ENCODE measurements at regions not wholly inside any gene's neighbourhood (a gene's known extent, or its start where the extent isn't known, plus 50 kb on each side); places are given as distances from the start of the nearest gene placed in this dataset.

GRCh38 chr10:15943426-15943825 is 83.1 kb upstream of the MINDY3 start:
- no peaks in the 10 kb centered on the region for H4K20me1 ChIP-seq (ENCODE audit: insufficient read depth)
- H3K4me2 ChIP-seq (ENCODE audit: low read length), result no peak overlapping the region
- no peaks in the 10 kb centered on the region for H3K9me2 ChIP-seq (ENCODE audit: insufficient read depth, low read length)
- no peaks in the 10 kb centered on the region for H3K36me3 ChIP-seq (ENCODE audit: insufficient read depth, low read length)
- H3K27me3 ChIP-seq (ENCODE audit: insufficient read depth, low read depth, low read length), result no peaks in the 10 kb centered on the region
- TF ChIP-seq, protein P1, sequence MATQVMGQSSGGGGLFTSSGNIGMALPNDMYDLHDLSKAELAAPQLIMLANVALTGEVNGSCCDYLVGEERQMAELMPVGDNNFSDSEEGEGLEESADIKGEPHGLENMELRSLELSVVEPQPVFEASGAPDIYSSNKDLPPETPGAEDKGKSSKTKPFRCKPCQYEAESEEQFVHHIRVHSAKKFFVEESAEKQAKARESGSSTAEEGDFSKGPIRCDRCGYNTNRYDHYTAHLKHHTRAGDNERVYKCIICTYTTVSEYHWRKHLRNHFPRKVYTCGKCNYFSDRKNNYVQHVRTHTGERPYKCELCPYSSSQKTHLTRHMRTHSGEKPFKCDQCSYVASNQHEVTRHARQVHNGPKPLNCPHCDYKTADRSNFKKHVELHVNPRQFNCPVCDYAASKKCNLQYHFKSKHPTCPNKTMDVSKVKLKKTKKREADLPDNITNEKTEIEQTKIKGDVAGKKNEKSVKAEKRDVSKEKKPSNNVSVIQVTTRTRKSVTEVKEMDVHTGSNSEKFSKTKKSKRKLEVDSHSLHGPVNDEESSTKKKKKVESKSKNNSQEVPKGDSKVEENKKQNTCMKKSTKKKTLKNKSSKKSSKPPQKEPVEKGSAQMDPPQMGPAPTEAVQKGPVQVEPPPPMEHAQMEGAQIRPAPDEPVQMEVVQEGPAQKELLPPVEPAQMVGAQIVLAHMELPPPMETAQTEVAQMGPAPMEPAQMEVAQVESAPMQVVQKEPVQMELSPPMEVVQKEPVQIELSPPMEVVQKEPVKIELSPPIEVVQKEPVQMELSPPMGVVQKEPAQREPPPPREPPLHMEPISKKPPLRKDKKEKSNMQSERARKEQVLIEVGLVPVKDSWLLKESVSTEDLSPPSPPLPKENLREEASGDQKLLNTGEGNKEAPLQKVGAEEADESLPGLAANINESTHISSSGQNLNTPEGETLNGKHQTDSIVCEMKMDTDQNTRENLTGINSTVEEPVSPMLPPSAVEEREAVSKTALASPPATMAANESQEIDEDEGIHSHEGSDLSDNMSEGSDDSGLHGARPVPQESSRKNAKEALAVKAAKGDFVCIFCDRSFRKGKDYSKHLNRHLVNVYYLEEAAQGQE (IDR thresholded peaks at IDR 0.05; ENCODE audit: borderline replicate concordance), result no peak
- no peak for TF ChIP-seq MXI1 (conservative IDR thresholded peaks at IDR 0.05; ENCODE audit: poor library complexity, severe bottlenecking)
- no peak for TF ChIP-seq POLR2AphosphoS5 (IDR thresholded peaks at IDR 0.05)
- no peak for TF ChIP-seq TAF1 (IDR thresholded peaks at IDR 0.05; ENCODE audit: low read depth)
- TF ChIP-seq, protein P2, sequence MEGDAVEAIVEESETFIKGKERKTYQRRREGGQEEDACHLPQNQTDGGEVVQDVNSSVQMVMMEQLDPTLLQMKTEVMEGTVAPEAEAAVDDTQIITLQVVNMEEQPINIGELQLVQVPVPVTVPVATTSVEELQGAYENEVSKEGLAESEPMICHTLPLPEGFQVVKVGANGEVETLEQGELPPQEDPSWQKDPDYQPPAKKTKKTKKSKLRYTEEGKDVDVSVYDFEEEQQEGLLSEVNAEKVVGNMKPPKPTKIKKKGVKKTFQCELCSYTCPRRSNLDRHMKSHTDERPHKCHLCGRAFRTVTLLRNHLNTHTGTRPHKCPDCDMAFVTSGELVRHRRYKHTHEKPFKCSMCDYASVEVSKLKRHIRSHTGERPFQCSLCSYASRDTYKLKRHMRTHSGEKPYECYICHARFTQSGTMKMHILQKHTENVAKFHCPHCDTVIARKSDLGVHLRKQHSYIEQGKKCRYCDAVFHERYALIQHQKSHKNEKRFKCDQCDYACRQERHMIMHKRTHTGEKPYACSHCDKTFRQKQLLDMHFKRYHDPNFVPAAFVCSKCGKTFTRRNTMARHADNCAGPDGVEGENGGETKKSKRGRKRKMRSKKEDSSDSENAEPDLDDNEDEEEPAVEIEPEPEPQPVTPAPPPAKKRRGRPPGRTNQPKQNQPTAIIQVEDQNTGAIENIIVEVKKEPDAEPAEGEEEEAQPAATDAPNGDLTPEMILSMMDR (IDR thresholded peaks at IDR 0.05; ENCODE audit: poor library complexity, severe bottlenecking), result no peak
- TF ChIP-seq SMC3 (conservative IDR thresholded peaks at IDR 0.05; ENCODE audit: poor library complexity), result no peak
- no peak for TF ChIP-seq RAD21 (conservative IDR thresholded peaks at IDR 0.05)
- TF ChIP-seq EP300 (conservative IDR thresholded peaks at IDR 0.05; ENCODE audit: poor library complexity, severe bottlenecking), result no peak
- TF ChIP-seq EZH2 (IDR thresholded peaks at IDR 0.05; ENCODE audit: borderline replicate concordance, insufficient read depth, low read length, poor library complexity, severe bottlenecking), result no peak
- no peaks in the 10 kb centered on the region for H3F3A ChIP-seq (ENCODE audit: insufficient read depth, low read length, poor library complexity, severe bottlenecking)
- no peak overlapping the region for H3K4me3 ChIP-seq (ENCODE audit: low read length)
- H3K27ac ChIP-seq (ENCODE audit: low read length), result no peak overlapping the region
- H2AFZ ChIP-seq (ENCODE audit: low read depth, low read length), result no peak overlapping the region
- H3K9ac ChIP-seq (ENCODE audit: low read length), result no peak overlapping the region
- H3K79me2 ChIP-seq (replicated peaks; ENCODE audit: insufficient read depth, low read length), result no peaks in the 10 kb centered on the region
- no peaks in the 10 kb centered on the region for H3K9me3 ChIP-seq (ENCODE audit: low read length)

GRCh38 chr10:15954188-15954587 is 93.9 kb upstream of the MINDY3 start:
- Histone ChIP-seq H2AFZ (ENCODE audit: low read depth, low read length) (no peak overlapping the region), H3K79me2 (replicated peaks; ENCODE audit: insufficient read depth, low read length) (no peaks in the 10 kb centered on the region), H3K27me3 (ENCODE audit: insufficient read depth, low read depth, low read length) (no peaks in the 10 kb centered on the region), H3K4me2 (ENCODE audit: low read length) (no peak overlapping the region), H3K4me3 (ENCODE audit: low read length) (no peak overlapping the region), H3K36me3 (ENCODE audit: insufficient read depth, low read length) (no peaks in the 10 kb centered on the region), H3K9ac (ENCODE audit: low read length) (no peak overlapping the region), H3K9me2 (ENCODE audit: insufficient read depth, low read length) (no peaks in the 10 kb centered on the region), H4K20me1 (ENCODE audit: insufficient read depth) (no peaks in the 10 kb centered on the region), H3K27ac (ENCODE audit: low read length) (no peak overlapping the region), H3K9me3 (ENCODE audit: low read length) (no peaks in the 10 kb centered on the region), H3F3A (ENCODE audit: insufficient read depth, low read length, poor library complexity, severe bottlenecking) (no peaks in the 10 kb centered on the region)
- no peak for TF ChIP-seq TAF1 (IDR thresholded peaks at IDR 0.05; ENCODE audit: low read depth)
- TF ChIP-seq EP300 (conservative IDR thresholded peaks at IDR 0.05; ENCODE audit: poor library complexity, severe bottlenecking), result no peak
- TF ChIP-seq MXI1 (conservative IDR thresholded peaks at IDR 0.05; ENCODE audit: poor library complexity, severe bottlenecking), result no peak
- TF ChIP-seq POLR2AphosphoS5 (IDR thresholded peaks at IDR 0.05), result no peak
- TF ChIP-seq EZH2 (IDR thresholded peaks at IDR 0.05; ENCODE audit: borderline replicate concordance, insufficient read depth, low read length, poor library complexity, severe bottlenecking), result no peak
- no peak for TF ChIP-seq SMC3 (conservative IDR thresholded peaks at IDR 0.05; ENCODE audit: poor library complexity)
- TF ChIP-seq, protein P2 (IDR thresholded peaks at IDR 0.05; ENCODE audit: poor library complexity, severe bottlenecking), result no peak
